ENCODE measurements at regions not wholly inside any gene's neighbourhood (a gene's known extent, or its start where the extent isn't known, plus 50 kb on each side); places are given as distances from the start of the nearest gene placed in this dataset.
A peak's percentile ranks its signal among the peaks of the same experiment; 100 is the strongest.

DNA sequence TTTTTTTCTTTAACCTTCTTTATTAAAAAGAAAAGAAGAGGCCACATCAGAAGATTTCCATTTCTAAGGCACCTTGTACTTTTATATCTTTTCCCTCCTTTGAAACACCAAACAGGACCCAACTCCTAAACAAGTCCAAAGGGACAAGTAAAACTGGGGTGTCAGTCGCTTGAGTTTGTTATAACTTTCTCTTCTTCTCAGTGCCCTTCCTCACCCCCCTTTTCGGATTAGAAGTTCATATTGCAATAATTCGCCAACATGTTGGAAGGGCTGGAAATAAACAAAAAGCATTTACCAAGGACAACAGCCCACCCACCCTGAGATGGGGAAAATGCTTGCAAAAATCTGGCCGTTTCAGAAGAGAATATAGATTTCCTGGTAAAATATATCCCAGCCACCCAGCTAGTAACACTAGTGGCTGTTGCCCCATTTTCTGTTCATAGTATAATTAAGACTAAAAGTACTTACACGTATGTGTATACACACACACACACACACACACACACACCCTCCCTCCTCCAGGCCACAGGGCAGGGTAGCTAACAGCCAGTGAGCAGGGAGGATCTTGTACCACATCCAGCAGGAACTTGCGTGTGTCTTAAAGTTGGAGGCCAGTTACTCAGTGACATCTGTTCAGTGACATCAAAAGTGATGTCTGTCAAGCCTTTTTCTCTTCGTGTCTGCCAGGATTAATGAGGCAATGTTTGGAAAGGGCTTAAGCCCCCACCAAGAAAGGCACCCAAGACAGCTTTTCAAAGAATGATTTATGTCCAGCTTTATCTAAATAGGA is 149.1 kb upstream of the KLF4 start:
- peak; percentile 91 for DNase-seq
- Histone ChIP-seq H3K9me3 (no peaks in the 10 kb centered on the region), H3K27me3 (no peaks in the 10 kb centered on the region), H3K27ac (peak overlapping the region; percentile 85 to 99 (median 97)), H3K4me1 (peaks cover 0 to 21% (median 18%) of the 10 kb centered on the region in 4 donors), H3K4me3 (peak overlapping the region; percentile 35 to 56 (median 50)), H3K36me3 (no peaks in the 10 kb centered on the region)
- WGBS, 2 donors: 12 to 34% methylated on average over 7 of the region's 7 CpGs
- no peak for TF ChIP-seq POLR2A (IDR thresholded peaks at IDR 0.05)
- peak; percentile 45 to 67 (median 62) for TF ChIP-seq POLR2AphosphoS5 (IDR thresholded peaks at IDR 0.05)
- TF ChIP-seq EP300 (IDR thresholded peaks at IDR 0.05): peak in 2 of 4 donors; percentile 10 to 58
- TF ChIP-seq, protein P1, sequence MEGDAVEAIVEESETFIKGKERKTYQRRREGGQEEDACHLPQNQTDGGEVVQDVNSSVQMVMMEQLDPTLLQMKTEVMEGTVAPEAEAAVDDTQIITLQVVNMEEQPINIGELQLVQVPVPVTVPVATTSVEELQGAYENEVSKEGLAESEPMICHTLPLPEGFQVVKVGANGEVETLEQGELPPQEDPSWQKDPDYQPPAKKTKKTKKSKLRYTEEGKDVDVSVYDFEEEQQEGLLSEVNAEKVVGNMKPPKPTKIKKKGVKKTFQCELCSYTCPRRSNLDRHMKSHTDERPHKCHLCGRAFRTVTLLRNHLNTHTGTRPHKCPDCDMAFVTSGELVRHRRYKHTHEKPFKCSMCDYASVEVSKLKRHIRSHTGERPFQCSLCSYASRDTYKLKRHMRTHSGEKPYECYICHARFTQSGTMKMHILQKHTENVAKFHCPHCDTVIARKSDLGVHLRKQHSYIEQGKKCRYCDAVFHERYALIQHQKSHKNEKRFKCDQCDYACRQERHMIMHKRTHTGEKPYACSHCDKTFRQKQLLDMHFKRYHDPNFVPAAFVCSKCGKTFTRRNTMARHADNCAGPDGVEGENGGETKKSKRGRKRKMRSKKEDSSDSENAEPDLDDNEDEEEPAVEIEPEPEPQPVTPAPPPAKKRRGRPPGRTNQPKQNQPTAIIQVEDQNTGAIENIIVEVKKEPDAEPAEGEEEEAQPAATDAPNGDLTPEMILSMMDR (IDR thresholded peaks at IDR 0.05): no peak
- intact Hi-C loops (cut with DNase I): loop anchor here (2.0 to 10.0 kb wide), 5 partner anchors 94 to 929 kb away; partner anchors contain the start of gene RAD23B

DNA sequence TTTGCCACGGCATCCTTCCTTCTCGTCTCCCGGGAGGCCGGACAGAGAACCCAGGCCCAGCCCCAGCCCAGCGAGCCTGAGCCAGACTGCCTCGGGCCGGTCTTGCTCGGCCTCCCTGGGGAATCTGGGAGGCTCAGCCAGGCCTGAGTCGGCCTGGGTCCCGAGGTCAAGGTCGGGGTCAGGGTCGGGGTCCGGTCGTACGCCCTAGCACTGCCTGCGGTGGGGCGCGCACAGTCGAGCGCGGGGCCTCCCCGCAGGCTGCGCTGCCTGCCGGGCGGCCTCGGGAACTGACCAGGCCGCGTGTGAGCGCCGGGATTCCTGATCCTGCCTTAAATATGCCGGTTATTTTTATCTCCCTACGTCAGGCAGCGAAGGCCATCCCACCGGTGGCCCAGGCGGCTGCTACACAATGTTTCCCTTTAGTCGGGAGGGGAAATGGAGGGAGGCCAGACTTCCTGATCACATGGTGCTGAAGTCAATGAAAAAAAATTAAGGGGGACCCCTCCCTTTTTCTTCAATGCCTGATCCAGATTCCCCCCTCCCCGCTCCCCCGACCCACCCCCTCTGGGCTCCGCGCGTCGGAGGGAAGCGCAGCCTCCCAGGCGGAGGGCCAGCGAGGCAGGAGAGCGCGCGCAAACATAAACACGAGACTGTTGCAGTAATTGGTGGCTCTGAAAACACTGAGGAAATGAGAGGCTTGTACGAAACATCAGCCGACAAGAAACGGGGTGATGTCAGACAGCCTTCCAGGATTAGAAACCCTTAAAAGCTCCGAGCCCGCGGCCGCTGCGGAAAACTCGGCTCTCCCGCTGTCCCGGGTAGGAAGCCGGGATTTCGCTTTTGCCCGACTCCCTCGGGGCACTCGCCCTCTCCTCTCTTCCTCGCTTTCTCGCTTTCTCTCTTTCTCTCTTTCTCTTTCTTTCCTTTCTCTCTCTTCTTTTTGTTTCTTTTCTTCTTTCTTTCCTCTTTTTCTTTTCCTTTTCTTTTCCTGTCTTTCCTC is 148.2 kb upstream of the KLF4 start:
- intact Hi-C loops (cut with DNase I): loop anchor here (1.0 to 10.0 kb wide), 7 partner anchors 95 to 930 kb away; partner anchors contain the start of gene RAD23B
- peaks cover 0 to 21% (median 18%) of the 10 kb centered on the region in 4 donors for H3K4me1 ChIP-seq
- WGBS, 2 donors: 15 to 28% methylated on average over 67 of the region's 67 CpGs

DNA sequence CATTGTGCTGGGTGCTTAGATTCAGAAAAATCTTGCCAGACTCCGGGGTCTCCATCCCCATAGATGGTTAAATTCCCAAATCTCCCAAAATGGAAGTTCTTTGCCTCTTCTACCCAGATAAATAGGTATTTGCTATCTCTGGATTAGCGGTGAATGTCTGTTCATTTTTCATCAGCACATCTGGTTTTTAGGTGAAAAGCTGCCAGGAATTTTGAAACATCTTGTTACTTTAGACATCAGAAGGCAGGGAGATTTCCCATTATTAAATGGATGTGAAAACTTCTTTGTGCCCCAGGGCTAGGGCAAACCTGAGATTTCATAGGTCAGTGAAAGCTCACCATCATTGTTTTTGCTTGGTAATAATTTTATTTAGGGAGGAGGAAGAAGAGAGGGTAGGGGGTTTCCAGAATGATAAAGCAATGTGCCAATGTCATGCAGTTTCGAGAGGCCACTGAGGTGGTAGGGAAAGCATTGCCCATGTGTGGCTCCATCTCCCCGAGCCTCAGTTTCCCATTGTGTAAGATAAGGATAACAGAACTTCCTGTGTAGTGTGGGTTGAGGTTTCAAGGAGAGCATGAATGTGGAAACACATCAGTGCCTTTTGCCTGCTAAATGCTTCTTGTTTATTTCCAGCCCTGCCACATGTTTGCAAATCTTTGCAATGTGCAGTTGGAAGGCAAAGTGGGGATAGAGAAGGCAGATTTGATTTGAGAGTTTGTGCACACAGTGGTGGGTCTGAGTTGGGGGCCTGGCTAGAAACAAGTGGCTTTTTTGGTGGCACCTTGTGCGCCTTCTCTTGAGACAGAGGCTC is 147.2 kb upstream of the KLF4 start:
- WGBS, 2 donors: 74 to 89% methylated on average over 5 of the region's 5 CpGs

More for the DNA sequence above, 148.2 kb upstream of the KLF4 start:
- Histone ChIP-seq H3K9me3 (no peaks in the 10 kb centered on the region), H3K27me3 (no peaks in the 10 kb centered on the region), H3K36me3 (no peaks in the 10 kb centered on the region), H3K4me3 (peak overlapping the region; percentile 35 to 56 (median 50)), H3K27ac (peak overlapping the region; percentile 85 to 99 (median 97))
- peak; percentile 94 to 97 for TF ChIP-seq POLR2A (IDR thresholded peaks at IDR 0.05)
- TF ChIP-seq, protein P1 (IDR thresholded peaks at IDR 0.05): peak in 2 of 4 experiments; percentile 23 to 48
- peak; percentile 97 to 99 (median 98) for TF ChIP-seq POLR2AphosphoS5 (IDR thresholded peaks at IDR 0.05)
- TF ChIP-seq EP300 (IDR thresholded peaks at IDR 0.05): peak in 3 of 4 donors; percentile 35 to 85 (median 55)
- peak; percentile 99 for DNase-seq

More for the DNA sequence above, 147.2 kb upstream of the KLF4 start:
- H3K4me3 ChIP-seq: peak overlapping the region; percentile 35 to 56 (median 50)
- no peaks in the 10 kb centered on the region for H3K9me3 ChIP-seq
- H3K27me3 ChIP-seq: no peaks in the 10 kb centered on the region
- DNase-seq: no peak
- no peaks in the 10 kb centered on the region for H3K36me3 ChIP-seq
- intact Hi-C loops (cut with DNase I): loop anchor here (1.0 to 10.0 kb wide), 6 partner anchors 96 to 931 kb away; partner anchors contain the start of gene RAD23B
- H3K27ac ChIP-seq: peak overlapping the region; percentile 85 to 99 (median 97)
- TF ChIP-seq, protein P1 (IDR thresholded peaks at IDR 0.05): no peak
- TF ChIP-seq POLR2A (IDR thresholded peaks at IDR 0.05) (no peak), EP300 (IDR thresholded peaks at IDR 0.05) (no peak), POLR2AphosphoS5 (IDR thresholded peaks at IDR 0.05) (no peak)
- peaks cover 0 to 21% (median 18%) of the 10 kb centered on the region in 4 donors for H3K4me1 ChIP-seq
